SK-N-SH treated with all-trans-retinoic acid at 6 μM for 48 hours (cell line): ENCODE measurements at regions not wholly inside any gene's neighbourhood (a gene's known extent, or its start where the extent isn't known, plus 50 kb on each side); places are given as distances from the start of the nearest gene placed in this dataset.

Experiments used
- CSDC2 ChIP-seq: fragments of 250-450 bp; sonication (Bioruptor Pico); IDR thresholded peaks from 2 replicates; pipeline ENCODE4 v1.5.0; 2020; ENCODE audit warnings: mild to moderate bottlenecking, moderate library complexity
- OSR1 ChIP-seq: fragments of 250-450 bp; sonication (Bioruptor Pico); IDR thresholded peaks from 2 replicates; pipeline ENCODE4 v1.8.0; 2022; ENCODE audit warnings: moderate library complexity, mild to moderate bottlenecking, inconsistent platforms
- PPARA ChIP-seq: fragments of 250-450 bp; sonication (Bioruptor Pico); IDR thresholded peaks from 2 replicates; pipeline ENCODE4 v1.5.0; 2020; ENCODE audit warnings: mild to moderate bottlenecking, borderline replicate concordance
- ZFP3 ChIP-seq: fragments of 250-450 bp; sonication (Bioruptor Pico); IDR thresholded peaks from 2 replicates; pipeline ENCODE4 v1.5.0; 2020; ENCODE audit warnings: mild to moderate bottlenecking, moderate library complexity
- ZFP30 ChIP-seq: fragments of 450-650 bp; formaldehyde crosslinking; IDR thresholded peaks from 2 replicates; pipeline ENCODE4 v1.5.0; 2022; ENCODE audit warnings: mild to moderate bottlenecking, moderate library complexity
- ZNF8 ChIP-seq: fragments of 450-650 bp; formaldehyde crosslinking; IDR thresholded peaks from 2 replicates; pipeline ENCODE4 v1.5.0; 2020; ENCODE audit warnings: mild to moderate bottlenecking, moderate library complexity
- TF ChIP-seq, protein P1 (sequence below): fragments of 250-450 bp; sonication (Bioruptor Pico); IDR thresholded peaks from 2 replicates; pipeline ENCODE4 v1.8.0; 2020; ENCODE audit warnings: mild to moderate bottlenecking, moderate library complexity, borderline replicate concordance

DNA sequence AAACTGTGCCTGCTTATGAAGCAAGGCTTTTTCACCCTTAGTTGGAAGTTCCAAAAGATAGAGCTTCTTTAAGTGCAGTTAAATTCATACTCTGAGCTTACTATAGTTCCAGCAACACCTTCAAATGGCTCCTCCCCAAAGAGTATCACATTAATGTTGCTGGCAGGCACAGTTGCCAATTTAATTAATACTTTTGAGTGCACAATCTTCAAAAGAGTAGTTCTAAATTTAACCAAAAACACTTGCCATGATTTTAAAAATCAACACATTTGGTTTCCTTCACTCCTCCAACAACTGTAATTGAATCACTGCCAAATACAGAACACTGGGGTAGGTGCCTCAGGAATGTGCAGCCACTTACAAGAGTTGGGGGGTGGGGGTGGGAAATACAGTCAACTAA is 150.6 kb upstream of the UBE2E3 start:
- TF ChIP-seq, protein P1, sequence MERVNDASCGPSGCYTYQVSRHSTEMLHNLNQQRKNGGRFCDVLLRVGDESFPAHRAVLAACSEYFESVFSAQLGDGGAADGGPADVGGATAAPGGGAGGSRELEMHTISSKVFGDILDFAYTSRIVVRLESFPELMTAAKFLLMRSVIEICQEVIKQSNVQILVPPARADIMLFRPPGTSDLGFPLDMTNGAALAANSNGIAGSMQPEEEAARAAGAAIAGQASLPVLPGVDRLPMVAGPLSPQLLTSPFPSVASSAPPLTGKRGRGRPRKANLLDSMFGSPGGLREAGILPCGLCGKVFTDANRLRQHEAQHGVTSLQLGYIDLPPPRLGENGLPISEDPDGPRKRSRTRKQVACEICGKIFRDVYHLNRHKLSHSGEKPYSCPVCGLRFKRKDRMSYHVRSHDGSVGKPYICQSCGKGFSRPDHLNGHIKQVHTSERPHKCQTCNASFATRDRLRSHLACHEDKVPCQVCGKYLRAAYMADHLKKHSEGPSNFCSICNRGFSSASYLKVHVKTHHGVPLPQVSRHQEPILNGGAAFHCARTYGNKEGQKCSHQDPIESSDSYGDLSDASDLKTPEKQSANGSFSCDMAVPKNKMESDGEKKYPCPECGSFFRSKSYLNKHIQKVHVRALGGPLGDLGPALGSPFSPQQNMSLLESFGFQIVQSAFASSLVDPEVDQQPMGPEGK: no peak
- TF ChIP-seq ZFP30 (CRISPR knock-in tag) (no peak), CSDC2 (CRISPR knock-in tag) (no peak), ZNF8 (CRISPR knock-in tag) (no peak), PPARA (no peak), ZFP3 (no peak), OSR1 (CRISPR knock-in tag) (no peak)
